ENCODE measurements at regions not wholly inside any gene's neighbourhood (a gene's known extent, or its start where the extent isn't known, plus 50 kb on each side); places are given as distances from the start of the nearest gene placed in this dataset.

GRCh38 chr13:102983496-102983895 lies 82.7 kb downstream of the SLC10A2 start:
- TF ChIP-seq, protein P1, sequence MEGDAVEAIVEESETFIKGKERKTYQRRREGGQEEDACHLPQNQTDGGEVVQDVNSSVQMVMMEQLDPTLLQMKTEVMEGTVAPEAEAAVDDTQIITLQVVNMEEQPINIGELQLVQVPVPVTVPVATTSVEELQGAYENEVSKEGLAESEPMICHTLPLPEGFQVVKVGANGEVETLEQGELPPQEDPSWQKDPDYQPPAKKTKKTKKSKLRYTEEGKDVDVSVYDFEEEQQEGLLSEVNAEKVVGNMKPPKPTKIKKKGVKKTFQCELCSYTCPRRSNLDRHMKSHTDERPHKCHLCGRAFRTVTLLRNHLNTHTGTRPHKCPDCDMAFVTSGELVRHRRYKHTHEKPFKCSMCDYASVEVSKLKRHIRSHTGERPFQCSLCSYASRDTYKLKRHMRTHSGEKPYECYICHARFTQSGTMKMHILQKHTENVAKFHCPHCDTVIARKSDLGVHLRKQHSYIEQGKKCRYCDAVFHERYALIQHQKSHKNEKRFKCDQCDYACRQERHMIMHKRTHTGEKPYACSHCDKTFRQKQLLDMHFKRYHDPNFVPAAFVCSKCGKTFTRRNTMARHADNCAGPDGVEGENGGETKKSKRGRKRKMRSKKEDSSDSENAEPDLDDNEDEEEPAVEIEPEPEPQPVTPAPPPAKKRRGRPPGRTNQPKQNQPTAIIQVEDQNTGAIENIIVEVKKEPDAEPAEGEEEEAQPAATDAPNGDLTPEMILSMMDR (optimal IDR thresholded peaks at IDR 0.05 in 1 of 3, IDR thresholded peaks at IDR 0.05 in 1 of 3, conservative IDR thresholded peaks at IDR 0.05 in 1 of 3; ENCODE audit: extremely low read depth in 1 of 3, insufficient read depth in 2 of 3, low read length in 3 of 3), result no peak
- no peak for TF ChIP-seq EZH2 (IDR thresholded peaks at IDR 0.05; ENCODE audit: low read length)

Measured in keratinocyte (primary cell).